Chondrocyte (in vitro differentiated cells): ENCODE measurements at regions not wholly inside any gene's neighbourhood (a gene's known extent, or its start where the extent isn't known, plus 50 kb on each side); places are given as distances from the start of the nearest gene placed in this dataset.

Experiments
- DNase-seq: peaks from one replicate; pipeline ENCODE4 v3.0.0; 2021; ENCODE audit warnings: mixed read lengths, low spot score
- H3K27ac Mint-ChIP-seq: one replicate; pipeline ENCODE4 v1.8.0; 2021; ENCODE audit warnings: mild to moderate bottlenecking, moderate library complexity, mixed read lengths; ENCODE audit not compliant: unreplicated experiment
- H3K27me3 Mint-ChIP-seq: 2 replicates; pipeline ENCODE4 v1.8.0; 2021; ENCODE audit warnings: low read depth, mixed read lengths
- H3K36me3 Mint-ChIP-seq: 2 replicates; pipeline ENCODE4 v1.8.0; 2021; ENCODE audit warnings: low read depth, mixed read lengths
- H3K4me1 Mint-ChIP-seq: 2 replicates; pipeline ENCODE4 v1.8.0; 2021; ENCODE audit warnings: low read depth, mild to moderate bottlenecking, mixed read lengths
- H3K4me3 Mint-ChIP-seq: one replicate; pipeline ENCODE4 v1.8.0; 2021; ENCODE audit warnings: mild to moderate bottlenecking, moderate library complexity, mixed read lengths; ENCODE audit not compliant: unreplicated experiment
- H3K9me3 Mint-ChIP-seq: 2 replicates; pipeline ENCODE4 v1.8.0; 2021; ENCODE audit warnings: low read depth, mixed read lengths
- CTCF ChIP-seq: fragments of 200-600 bp; sonication (generic); IDR thresholded peaks from 2 replicates; pipeline ENCODE4 v1.5.0; 2021; ENCODE audit warnings: antibody characterized with exemption, mild to moderate bottlenecking, moderate library complexity

GRCh38 chr13:74190999-74191398, 56.8 kb upstream of the KLF12 start:
- TF ChIP-seq CTCF, result no peak
- Mint-ChIP-seq H3K9me3 (no peaks in the 10 kb centered on the region), H3K4me3 (no peak overlapping the region), H3K4me1 (peaks cover 5% of the 10 kb centered on the region), H3K36me3 (no peaks in the 10 kb centered on the region), H3K27me3 (no peaks in the 10 kb centered on the region), H3K27ac (no peak overlapping the region)
- DNase-seq, result no peak

GRCh38 chr13:74187564-74187963, 53.4 kb upstream of the KLF12 start:
- Mint-ChIP-seq H3K4me3 (no peak overlapping the region), H3K4me1 (peaks cover 5% of the 10 kb centered on the region), H3K27ac (peak overlapping the region; percentile 69), H3K36me3 (no peaks in the 10 kb centered on the region), H3K9me3 (no peaks in the 10 kb centered on the region), H3K27me3 (no peaks in the 10 kb centered on the region)
- no peak for TF ChIP-seq CTCF
- DNase-seq, result no peak

GRCh38 chr13:74184283-74184682, 50.1 kb upstream of the KLF12 start:
- Mint-ChIP-seq H3K4me1 (peaks cover 3% of the 10 kb centered on the region), H3K27me3 (no peaks in the 10 kb centered on the region), H3K36me3 (no peaks in the 10 kb centered on the region), H3K9me3 (no peaks in the 10 kb centered on the region), H3K27ac (no peak overlapping the region), H3K4me3 (no peak overlapping the region)
- DNase-seq, result no peak
- TF ChIP-seq CTCF, result no peak
